Neutrophil (primary cell): ENCODE measurements at regions not wholly inside any gene's neighbourhood (a gene's known extent, or its start where the extent isn't known, plus 50 kb on each side); places are given as distances from the start of the nearest gene placed in this dataset.

Experiments
- H3K27ac ChIP-seq: fragments of 200-600 bp; sonication (generic); 2 replicates; pipeline ENCODE4 v1.5.1; 2016; ENCODE audit warnings: mild to moderate bottlenecking, moderate library complexity
- H3K27me3 ChIP-seq: fragments of 200-600 bp; sonication (generic); 2 replicates; pipeline ENCODE4 v1.6.0; 2016; ENCODE audit warnings: mild to moderate bottlenecking
- H3K36me3 ChIP-seq: fragments of 200-600 bp; sonication (generic); 2 replicates; pipeline ENCODE4 v1.5.1; 2017
- H3K4me1 ChIP-seq, 2 experiments: fragments of 200-600 bp in 1 of 2; sonication (generic) in 1 of 2; 1 replicate in 1 of 2; 2 replicates in 1 of 2; pipeline versions ENCODE4 v1.5.1 to v1.6.1; 2013 to 2016; ENCODE audit warnings: low read depth in 1 of 2, low read length in 1 of 2, mild to moderate bottlenecking in 1 of 2, moderate library complexity in 1 of 2; ENCODE audit not compliant: control insufficient read depth in 1 of 2, insufficient read depth in 1 of 2
- H3K4me3 ChIP-seq, 2 experiments: fragments of 200-600 bp in 1 of 2; sonication (generic) in 1 of 2; 1 replicate in 1 of 2; 2 replicates in 1 of 2; pipeline ENCODE4 v1.5.1; 2013 to 2016; ENCODE audit warnings: low read depth in 1 of 2, low read length in 1 of 2, mild to moderate bottlenecking in 1 of 2, moderate library complexity in 1 of 2
- H3K9me3 ChIP-seq: fragments of 200-600 bp; sonication (generic); 2 replicates; pipeline ENCODE4 v1.5.1; 2016
- CTCF ChIP-seq: fragments of 200-600 bp; sonication (generic); IDR thresholded peaks from 2 replicates; pipeline ENCODE4 v1.5.1; 2016; ENCODE audit warnings: antibody characterized with exemption

- Histone ChIP-seq H3K4me1 (no peaks in the 10 kb centered on the region), H3K36me3 (no peaks in the 10 kb centered on the region), H3K27me3 (no peaks in the 10 kb centered on the region), H3K4me3 (no peak overlapping the region), H3K9me3 (no peaks in the 10 kb centered on the region), H3K27ac (no peak overlapping the region)
- no peak for TF ChIP-seq CTCF
Observed at GRCh38 chr5:116834796-116835515, 260.3 kb upstream of the SEMA6A start.

- Histone ChIP-seq H3K4me3 (no peak overlapping the region), H3K4me1 (no peaks in the 10 kb centered on the region), H3K27me3 (no peaks in the 10 kb centered on the region), H3K36me3 (no peaks in the 10 kb centered on the region), H3K27ac (no peak overlapping the region), H3K9me3 (no peaks in the 10 kb centered on the region)
- no peak for TF ChIP-seq CTCF
Observed at GRCh38 chr5:116830079-116830478, 255.5 kb upstream of the SEMA6A start.

GRCh38 chr5:116827078-116827477 lies 252.5 kb upstream of the SEMA6A start:
- no peaks in the 10 kb centered on the region for H3K9me3 ChIP-seq
- no peak for TF ChIP-seq CTCF
- H3K4me1 ChIP-seq: no peaks in the 10 kb centered on the region
- no peaks in the 10 kb centered on the region for H3K27me3 ChIP-seq
- H3K27ac ChIP-seq: no peak overlapping the region
- no peaks in the 10 kb centered on the region for H3K36me3 ChIP-seq
- H3K4me3 ChIP-seq: no peak overlapping the region

- no peak overlapping the region for H3K27ac ChIP-seq
- H3K4me1 ChIP-seq: no peaks in the 10 kb centered on the region
- no peaks in the 10 kb centered on the region for H3K9me3 ChIP-seq
- no peaks in the 10 kb centered on the region for H3K27me3 ChIP-seq
- TF ChIP-seq CTCF: no peak
- H3K4me3 ChIP-seq: no peak overlapping the region
- no peaks in the 10 kb centered on the region for H3K36me3 ChIP-seq
Observed at GRCh38 chr5:116825486-116825885, 250.9 kb upstream of the SEMA6A start.

GRCh38 chr5:116824751-116825438 lies 250.3 kb upstream of the SEMA6A start:
- no peak overlapping the region for H3K27ac ChIP-seq
- no peaks in the 10 kb centered on the region for H3K4me1 ChIP-seq
- TF ChIP-seq CTCF: no peak
- H3K36me3 ChIP-seq: no peaks in the 10 kb centered on the region
- H3K9me3 ChIP-seq: no peaks in the 10 kb centered on the region
- no peak overlapping the region for H3K4me3 ChIP-seq
- H3K27me3 ChIP-seq: no peaks in the 10 kb centered on the region
